Posterior cingulate gyrus (tissue), 11 donors: ENCODE measurements at regions not wholly inside any gene's neighbourhood (a gene's known extent, or its start where the extent isn't known, plus 50 kb on each side); places are given as distances from the start of the nearest gene placed in this dataset.
"Not testable (repeated sequence)": the region's sequence is repeated elsewhere in the genome, so short reads cannot be mapped to it uniquely, and the experiment has no call there.

ENCODE experiments used
- DNase-seq, 10 donors: peaks; one replicate each; pipeline versions ENCODE4 v3.0.0 to v3.0.0-alpha.2; 2020 to 2021; ENCODE audit warnings: mixed read lengths in 3 of 10
- intact Hi-C: fragments of 100-400 bp; cut with DNase I; formaldehyde crosslinking; loops from one replicate; pipeline ENCODE4 v1.15.1; 2023

DNA sequence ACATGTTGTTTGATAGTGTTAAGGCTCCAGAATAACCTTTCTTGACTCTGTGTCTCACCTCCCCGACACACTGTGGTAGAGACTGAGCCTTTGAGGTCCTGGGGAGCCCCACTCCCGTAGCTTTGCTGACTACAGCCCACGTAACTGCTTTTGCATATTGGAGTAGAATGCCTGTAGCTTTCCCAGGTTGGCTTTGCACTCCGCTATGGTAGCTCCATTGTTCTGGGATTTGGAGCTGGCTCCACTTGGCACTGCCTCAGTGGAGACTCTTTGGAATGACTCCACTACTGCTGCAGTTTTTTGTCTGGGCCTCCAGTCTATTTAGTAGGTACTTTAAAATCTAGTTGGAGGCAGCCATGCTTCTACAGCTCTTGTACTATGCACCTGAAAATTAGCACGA, 56.2 kb upstream of the ANXA1 start:
- intact Hi-C loops, result no loop called here
- peak in 2 of 10 donors; percentile 70 for DNase-seq

- intact Hi-C loops, result no loop called here
- no peak for DNase-seq
Measured at GRCh38 chr9:73093740-73094379, 57.8 kb upstream of the ANXA1 start.

- DNase-seq, result no peak
- intact Hi-C loops, result no loop called here
Measured at GRCh38 chr9:73093016-73093739, 58.5 kb upstream of the ANXA1 start.

DNA sequence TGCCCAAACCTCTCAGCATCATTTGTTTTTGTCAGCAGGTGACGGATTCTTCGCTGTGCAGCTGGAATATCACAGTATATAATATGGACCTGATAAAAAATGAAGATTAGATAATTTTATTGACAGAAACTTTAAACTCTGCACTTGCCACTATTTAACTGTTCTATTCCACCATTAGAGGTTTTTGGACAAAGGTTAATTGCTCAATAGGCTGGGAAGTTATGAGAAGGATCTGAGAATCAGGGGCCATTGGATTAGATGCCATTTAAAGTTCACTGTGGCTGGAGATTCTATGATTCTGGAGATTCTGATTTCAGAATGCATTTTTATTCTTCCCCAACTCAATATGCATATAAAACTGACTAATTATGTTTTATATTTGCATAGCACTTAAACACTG, 59.8 kb upstream of the ANXA1 start:
- no peak for DNase-seq
- intact Hi-C loops, result no loop called here

GRCh38 chr9:73090214-73090613, 61.5 kb upstream of the ANXA1 start:
- DNase-seq, result no peak
- intact Hi-C loops, result no loop called here

GRCh38 chr9:73089304-73089985, 62.2 kb upstream of the ANXA1 start:
- intact Hi-C loops, result loop anchor here (10.0 kb wide), 1 partner anchor 805 kb away; no protein-coding TSS in a partner anchor
- no peak for DNase-seq

DNA sequence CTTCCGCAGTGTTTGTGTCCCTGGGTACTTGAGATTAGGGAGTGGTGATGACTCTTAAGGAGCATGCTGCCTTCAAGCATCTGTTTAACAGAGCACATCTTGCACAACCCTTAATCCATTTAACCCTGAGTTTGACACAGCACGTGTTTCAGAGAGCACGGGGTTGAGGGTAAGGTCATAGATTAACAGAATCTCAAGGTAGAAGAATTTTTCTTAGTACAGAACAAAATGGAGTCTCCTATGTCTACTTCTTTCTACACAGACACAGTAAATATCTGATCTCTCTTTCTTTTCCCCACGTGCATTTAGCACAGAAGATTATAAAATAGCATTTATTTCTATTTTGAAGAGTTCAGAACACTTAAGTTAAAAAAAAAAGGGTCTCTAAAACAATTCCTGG, 63.8 kb upstream of the ANXA1 start:
- DNase-seq, result not testable (repeated sequence)
- intact Hi-C loops, result loop anchor here (10.0 kb wide), 1 partner anchor 803 kb away; no protein-coding TSS in a partner anchor

DNA sequence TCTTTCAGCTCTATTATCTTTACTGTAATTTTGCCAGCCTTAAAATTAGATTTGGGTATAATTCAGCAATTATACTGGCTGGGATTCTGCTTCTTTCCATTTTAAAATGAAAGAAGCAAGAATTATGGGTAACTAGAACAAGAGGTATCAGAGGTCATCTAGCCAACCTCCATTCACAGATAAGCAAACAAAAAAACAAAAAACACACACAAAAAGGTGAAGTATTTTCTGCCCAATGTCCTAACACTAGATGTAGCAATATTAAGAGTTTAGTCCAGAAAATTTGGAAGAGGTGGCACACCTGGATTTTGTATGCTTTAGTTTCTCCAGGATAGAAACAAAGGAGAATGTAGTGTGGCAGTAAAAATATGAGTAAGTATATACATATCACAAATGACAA, 68.1 kb upstream of the ANXA1 start:
- intact Hi-C loops, result loop anchor here (5.0 to 10.0 kb wide), 3 partner anchors 211 to 799 kb away; no protein-coding TSS in a partner anchor
- DNase-seq, result no peak

DNA sequence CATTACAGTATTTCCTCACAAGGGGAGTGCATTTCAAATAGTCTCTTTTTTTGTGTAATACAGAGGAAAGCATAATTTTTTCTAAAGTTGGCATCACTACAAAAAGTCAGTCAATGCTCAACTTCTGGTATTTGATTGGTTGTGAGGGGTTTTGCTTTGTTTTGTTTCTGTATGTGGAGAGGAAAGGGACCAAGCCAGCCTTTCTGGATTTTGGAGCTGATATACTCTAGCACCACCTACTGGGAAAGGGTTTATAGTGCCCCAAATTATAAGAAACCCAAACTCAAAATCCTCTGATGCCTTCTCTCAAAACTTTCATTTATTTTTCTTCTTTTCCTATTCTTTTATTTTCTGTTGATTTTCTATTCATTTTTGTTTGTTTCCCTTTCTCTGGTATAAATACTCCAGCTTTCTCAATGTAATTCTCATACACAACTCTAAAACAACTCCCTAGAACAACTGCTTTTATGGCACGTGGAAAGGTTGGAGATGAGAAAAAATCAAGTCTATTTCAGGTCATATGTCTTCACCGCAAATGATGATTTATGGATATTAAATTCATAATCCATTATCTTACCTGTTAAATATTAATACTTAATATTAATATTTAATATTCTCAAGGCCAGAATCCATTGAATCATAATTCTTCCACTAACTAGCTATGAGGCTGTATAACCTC, 69.5 kb upstream of the ANXA1 start:
- intact Hi-C loops, result loop anchor here (5.0 to 10.0 kb wide), 3 partner anchors 210 to 797 kb away; no protein-coding TSS in a partner anchor

GRCh38 chr9:73080110-73080694, 71.5 kb upstream of the ANXA1 start:
- no peak for DNase-seq
- intact Hi-C loops, result loop anchor here (5.0 to 10.0 kb wide), 3 partner anchors 208 to 795 kb away; no protein-coding TSS in a partner anchor

More for the DNA sequence above, 69.5 kb upstream of the ANXA1 start:
- DNase-seq, result no peak

DNA sequence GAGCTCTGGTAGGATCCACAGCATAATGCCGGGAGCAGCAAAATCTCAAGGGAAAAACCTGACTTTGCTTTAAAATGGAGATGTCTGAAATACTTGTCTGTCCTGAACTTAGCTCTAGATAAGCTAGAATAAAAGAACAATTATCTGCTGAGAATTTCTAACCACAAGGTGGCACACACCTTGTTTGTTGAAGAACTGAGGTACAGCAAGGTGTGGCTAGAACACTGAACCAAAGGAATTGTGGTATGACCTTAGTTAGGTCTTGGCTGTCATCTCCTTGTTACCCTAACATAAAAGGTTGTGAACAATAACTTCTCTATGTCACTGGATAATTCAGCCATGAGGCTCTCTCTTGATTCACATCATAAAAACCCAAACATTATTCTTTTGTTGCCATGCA, 72.3 kb upstream of the ANXA1 start:
- intact Hi-C loops, result no loop called here
- no peak for DNase-seq

- no peak for DNase-seq
- intact Hi-C loops, result no loop called here
Measured at GRCh38 chr9:73077625-73078030, 74.0 kb upstream of the ANXA1 start.

DNA sequence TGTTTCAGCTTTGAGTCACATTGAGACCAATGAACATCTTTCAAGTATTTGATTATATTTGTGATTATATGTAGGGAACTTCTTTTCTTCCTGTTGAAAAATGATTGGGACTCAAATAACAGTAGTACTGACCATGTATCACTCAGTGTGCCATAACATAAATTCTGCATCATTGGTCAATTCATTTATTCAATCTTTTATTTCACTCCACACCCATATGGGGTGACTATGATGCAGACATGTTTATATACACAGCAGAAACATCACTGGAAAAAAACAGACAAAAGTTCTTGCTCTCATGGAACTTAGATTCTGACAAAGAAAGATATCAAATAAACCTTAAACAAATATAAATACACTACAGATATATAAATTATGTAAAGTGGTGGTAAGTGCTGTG, 74.7 kb upstream of the ANXA1 start:
- intact Hi-C loops, result no loop called here
- no peak for DNase-seq

GRCh38 chr9:73074176-73074708, 77.4 kb upstream of the ANXA1 start:
- intact Hi-C loops, result no loop called here
- DNase-seq, result no peak

DNA sequence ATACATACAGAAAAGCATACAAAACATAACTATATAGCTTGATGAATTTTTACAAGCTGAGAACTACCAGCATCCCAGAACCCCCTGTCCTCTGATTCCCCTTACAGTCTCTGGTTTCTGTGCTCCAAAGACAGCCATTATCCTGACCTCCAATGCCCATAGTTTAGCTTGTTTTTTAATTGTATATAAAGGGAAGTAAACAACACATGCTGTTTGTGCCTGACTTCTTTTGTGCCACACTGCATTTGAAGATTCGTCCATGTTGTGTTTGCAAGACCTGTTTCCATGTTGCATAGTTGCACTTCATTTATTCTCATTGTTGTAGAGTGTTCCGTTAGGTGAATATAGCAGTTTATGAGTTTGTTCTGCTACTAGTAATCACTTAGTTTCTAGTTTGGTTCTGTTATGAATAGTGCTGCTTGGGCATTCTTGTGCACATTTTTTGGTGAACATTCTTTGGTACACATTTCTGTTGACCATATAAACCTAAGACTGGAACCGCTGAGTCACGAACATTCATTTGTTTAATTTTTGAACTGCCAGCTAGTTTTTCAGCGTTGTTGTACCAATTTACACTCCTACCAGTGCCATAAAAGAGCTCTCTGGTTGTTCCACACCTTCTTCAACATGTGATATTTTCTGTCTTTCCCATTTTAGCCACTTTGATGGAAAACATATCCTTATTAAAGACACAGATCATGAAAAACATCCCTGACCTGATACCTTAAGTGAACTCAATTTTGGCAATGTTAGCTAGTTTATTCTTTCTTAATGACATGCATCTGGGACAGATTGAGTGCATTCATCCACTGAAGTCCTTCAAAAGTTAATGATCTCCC, 78.1 kb upstream of the ANXA1 start:
- DNase-seq, result no peak
- intact Hi-C loops, result no loop called here

- DNase-seq, result no peak
- intact Hi-C loops, result no loop called here
Measured at GRCh38 chr9:73067074-73067473, 84.6 kb upstream of the ANXA1 start.

DNA sequence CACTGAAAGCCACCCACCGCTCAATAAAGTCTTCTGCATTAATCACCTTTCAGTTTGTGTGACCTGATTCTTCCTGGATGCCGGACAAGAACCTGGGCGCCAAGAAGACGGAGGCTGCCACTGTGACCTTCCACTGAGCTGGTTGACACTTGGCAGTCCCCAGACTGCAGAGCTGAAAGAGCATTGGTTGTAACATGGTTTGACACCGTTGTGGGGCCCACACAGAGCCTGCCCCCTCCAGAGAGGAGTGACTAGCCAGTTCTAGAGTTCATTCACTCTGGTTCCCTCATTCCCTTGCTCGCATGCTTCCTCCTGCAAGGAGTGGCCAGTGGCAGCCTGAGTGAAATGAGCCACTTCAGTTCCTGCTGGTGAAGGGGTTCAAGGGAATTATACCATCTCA, 86.2 kb upstream of the ANXA1 start:
- intact Hi-C loops, result no loop called here
- DNase-seq, result peak in 3 of 10 donors; percentile 40 to 75 (median 68)

GRCh38 chr9:73064315-73064714, 87.3 kb upstream of the ANXA1 start:
- intact Hi-C loops, result no loop called here
- DNase-seq, result no peak

DNA sequence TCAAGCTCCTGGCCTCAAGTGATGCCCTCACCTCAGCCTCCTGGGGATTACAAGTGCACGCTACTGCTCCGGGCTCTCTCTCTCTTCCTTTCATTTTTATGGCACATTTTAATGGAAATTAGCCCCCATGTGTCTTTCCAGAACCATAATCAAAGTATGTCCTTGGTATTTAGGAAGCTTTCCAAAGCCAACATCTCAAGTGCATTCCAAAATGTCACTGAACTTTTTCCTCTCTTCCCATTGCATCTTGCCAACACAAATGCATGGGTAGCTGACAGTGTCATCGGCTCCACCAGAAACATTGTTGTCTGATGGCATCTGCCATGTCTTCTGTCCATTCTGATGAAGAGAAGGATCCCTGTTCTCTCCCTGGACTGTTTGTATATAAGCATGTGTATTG, 90.5 kb upstream of the ANXA1 start:
- intact Hi-C loops, result no loop called here
- DNase-seq, result no peak
